Esophagus (tissue), 2 donors: ENCODE measurements at regions not wholly inside any gene's neighbourhood (a gene's known extent, or its start where the extent isn't known, plus 50 kb on each side); places are given as distances from the start of the nearest gene placed in this dataset.

Source experiments
- H3K27ac ChIP-seq, 2 donors: one replicate each; pipeline ENCODE4 v1.5.1; 2013; ENCODE audit warnings: low read depth in 2 of 2, mild to moderate bottlenecking in 2 of 2, inconsistent platforms in 1 of 2, low read length in 1 of 2, moderate library complexity in 1 of 2
- H3K27me3 ChIP-seq, 2 donors: one replicate each; pipeline ENCODE4 v1.6.1; 2013; ENCODE audit warnings: low read length in 2 of 2, control low read depth in 1 of 2, mild to moderate bottlenecking in 1 of 2; ENCODE audit not compliant: insufficient read depth in 2 of 2, control insufficient read depth in 1 of 2
- H3K36me3 ChIP-seq, 2 donors: one replicate each; pipeline ENCODE4 v1.6.1; 2013; ENCODE audit warnings: low read length in 1 of 2; ENCODE audit not compliant: control insufficient read depth in 2 of 2, insufficient read depth in 2 of 2
- H3K4me1 ChIP-seq, 2 donors: one replicate each; pipeline ENCODE4 v1.6.1; 2013; ENCODE audit warnings: low read length in 1 of 2; ENCODE audit not compliant: control insufficient read depth in 2 of 2, insufficient read depth in 2 of 2
- H3K4me3 ChIP-seq, 2 donors: one replicate each; pipeline ENCODE4 v1.5.1; 2013; ENCODE audit warnings: low read length in 2 of 2, mild to moderate bottlenecking in 2 of 2, low read depth in 1 of 2, moderate library complexity in 1 of 2
- H3K9me3 ChIP-seq, 2 donors: one replicate each; pipeline ENCODE4 v1.6.1; 2013; ENCODE audit warnings: mild to moderate bottlenecking in 2 of 2, low read depth in 1 of 2, low read length in 1 of 2, moderate library complexity in 1 of 2; ENCODE audit not compliant: control insufficient read depth in 2 of 2, insufficient read depth in 1 of 2
- WGBS, 2 donors: extraction: QIAGEN DNeasy Blood & Tissue Kit; methylation state at CpG; one replicate each; pipeline ENCODE4 v1.1.7; 2013; 5-methylcytosine and 5-hydroxymethylcytosine counted together
- donor health status: healthy with polysubstance abuse.
- donor health status: Bipolar disorder and iron deficiency.

- H3K4me1 ChIP-seq = no peaks in the 10 kb centered on the region
- WGBS, 2 donors = 50 to 52% methylated on average over 7 of the region's 7 CpGs
- no peaks in the 10 kb centered on the region for H3K36me3 ChIP-seq
- no peaks in the 10 kb centered on the region for H3K27me3 ChIP-seq
- peaks cover 0 to 5% of the 10 kb centered on the region in 2 donors for H3K9me3 ChIP-seq
- no peak overlapping the region for H3K27ac ChIP-seq
- H3K4me3 ChIP-seq = no peak overlapping the region
Measured at GRCh38 chr22:49426098-49426497, 401.6 kb downstream of the BRD1 start.

GRCh38 chr22:49425356-49425755 lies 402.3 kb downstream of the BRD1 start:
- no peak overlapping the region for H3K4me3 ChIP-seq
- no peaks in the 10 kb centered on the region for H3K27me3 ChIP-seq
- H3K36me3 ChIP-seq = no peaks in the 10 kb centered on the region
- H3K9me3 ChIP-seq = peaks cover 0 to 10% of the 10 kb centered on the region in 2 donors
- no peaks in the 10 kb centered on the region for H3K4me1 ChIP-seq
- 49 to 55% methylated on average over 14 of the region's 14 CpGs for WGBS, 2 donors
- no peak overlapping the region for H3K27ac ChIP-seq

DNA sequence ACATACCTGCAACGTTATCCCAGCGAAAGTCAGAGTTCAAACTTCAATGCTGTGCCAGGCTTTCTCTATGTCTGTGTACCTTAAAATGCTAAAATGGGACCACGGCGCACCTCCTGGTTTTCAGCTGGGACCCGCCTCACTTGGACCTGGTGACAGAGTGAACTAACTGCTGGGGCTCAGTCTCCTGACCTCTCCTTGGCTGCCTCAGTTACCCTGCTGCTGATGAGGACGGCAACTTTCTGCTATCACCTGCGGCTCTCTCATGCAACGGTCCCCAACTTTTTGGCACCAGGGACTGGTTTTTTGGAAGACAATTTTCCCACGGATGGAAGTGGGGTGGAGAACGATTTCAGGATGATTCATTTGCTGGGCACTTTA lies 402.8 kb downstream of the BRD1 start:
- Histone ChIP-seq H3K27me3 (no peaks in the 10 kb centered on the region), H3K4me1 (no peaks in the 10 kb centered on the region), H3K36me3 (no peaks in the 10 kb centered on the region), H3K9me3 (peaks cover 0 to 10% of the 10 kb centered on the region in 2 donors), H3K4me3 (no peak overlapping the region), H3K27ac (no peak overlapping the region)
- 79 to 80% methylated on average over 10 of the region's 10 CpGs for WGBS, 2 donors

DNA sequence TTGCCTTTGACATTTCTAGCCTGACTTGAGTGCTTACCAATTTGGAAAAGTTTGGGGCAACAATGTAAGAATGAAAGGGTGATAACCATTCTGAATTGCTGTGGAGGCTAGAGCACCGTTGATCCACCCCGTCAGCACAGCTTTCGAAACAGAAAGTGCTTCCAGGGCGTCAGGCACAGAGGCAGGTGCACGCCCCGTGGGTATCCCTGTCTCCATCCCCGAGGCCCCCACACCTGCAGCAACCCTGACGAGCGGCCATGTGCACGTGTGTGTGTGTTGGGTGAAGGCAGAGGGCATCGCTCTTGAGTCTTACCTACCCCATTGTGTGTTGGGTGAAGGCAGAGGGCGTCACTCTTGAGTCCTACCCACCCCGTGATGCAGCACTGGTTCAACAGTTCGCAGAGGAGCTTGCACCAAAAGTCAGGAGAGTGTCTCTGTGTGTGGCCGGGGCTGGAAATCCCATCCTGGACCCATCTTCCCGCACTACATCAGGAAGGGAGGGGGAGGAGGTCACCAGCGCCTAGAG lies 404.5 kb downstream of the BRD1 start:
- peaks cover 0 to 17% of the 10 kb centered on the region in 2 donors for H3K9me3 ChIP-seq
- no peaks in the 10 kb centered on the region for H3K4me1 ChIP-seq
- no peaks in the 10 kb centered on the region for H3K36me3 ChIP-seq
- no peak overlapping the region for H3K27ac ChIP-seq
- H3K4me3 ChIP-seq = no peak overlapping the region
- no peaks in the 10 kb centered on the region for H3K27me3 ChIP-seq
- 74 to 86% methylated on average over 17 of the region's 17 CpGs for WGBS, 2 donors

DNA sequence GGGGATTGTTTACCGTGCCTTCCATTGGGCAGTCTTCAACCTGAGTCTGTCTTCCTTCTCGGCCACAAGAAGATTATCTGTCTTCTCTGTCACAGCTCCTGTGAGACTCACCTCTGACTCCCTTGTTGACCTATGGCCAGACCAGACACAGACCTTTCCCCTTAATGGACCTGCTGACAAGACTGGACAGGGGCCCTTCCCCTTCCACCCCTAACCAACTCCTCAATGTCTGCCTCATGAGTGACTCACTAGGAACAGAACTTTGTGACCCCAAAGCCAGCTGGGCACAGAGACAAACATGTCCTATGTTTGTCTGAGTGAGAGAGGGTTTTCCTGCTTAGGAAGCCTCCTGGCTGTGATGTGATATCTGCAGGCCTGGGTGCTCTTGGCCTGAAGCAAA lies 405.0 kb downstream of the BRD1 start:
- H3K4me1 ChIP-seq = no peaks in the 10 kb centered on the region
- H3K36me3 ChIP-seq = no peaks in the 10 kb centered on the region
- 27 to 43% methylated on average over 2 of the region's 2 CpGs for WGBS, 2 donors
- H3K27me3 ChIP-seq = no peaks in the 10 kb centered on the region
- H3K9me3 ChIP-seq = peaks cover 0 to 17% of the 10 kb centered on the region in 2 donors
- H3K4me3 ChIP-seq = no peak overlapping the region
- H3K27ac ChIP-seq = no peak overlapping the region

- Histone ChIP-seq H3K27ac (no peak overlapping the region), H3K4me1 (no peaks in the 10 kb centered on the region), H3K36me3 (no peaks in the 10 kb centered on the region), H3K4me3 (no peak overlapping the region), H3K27me3 (no peaks in the 10 kb centered on the region), H3K9me3 (peaks cover 0 to 13% of the 10 kb centered on the region in 2 donors)
- 83 to 85% methylated on average over 13 of the region's 13 CpGs for WGBS, 2 donors
Measured at GRCh38 chr22:49420651-49421050, 407.0 kb downstream of the BRD1 start.

DNA sequence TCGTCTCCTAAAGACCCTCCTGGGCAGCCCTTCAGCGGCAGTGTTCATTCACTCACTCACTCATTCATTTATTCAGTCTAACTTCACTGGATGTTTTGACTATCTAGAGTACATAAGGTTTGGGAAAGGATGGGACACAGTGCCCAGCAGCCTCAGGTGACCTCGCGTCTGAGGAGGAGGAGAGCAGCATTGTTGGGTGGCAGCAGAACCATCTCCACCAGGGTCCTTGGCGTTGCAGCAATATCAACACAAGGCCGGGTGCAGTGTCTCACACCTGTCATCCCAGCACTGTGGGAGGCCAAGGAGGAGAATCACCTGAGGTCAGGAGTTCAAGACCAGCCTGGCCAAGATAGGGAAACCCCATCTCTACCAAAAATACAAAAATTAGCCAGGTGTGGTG lies 408.0 kb downstream of the BRD1 start:
- no peaks in the 10 kb centered on the region for H3K27me3 ChIP-seq
- H3K27ac ChIP-seq = no peak overlapping the region
- 88% methylated on average over 6 of the region's 6 CpGs for WGBS, 2 donors
- no peaks in the 10 kb centered on the region for H3K4me1 ChIP-seq
- no peak overlapping the region for H3K4me3 ChIP-seq
- peaks cover 0 to 13% of the 10 kb centered on the region in 2 donors for H3K9me3 ChIP-seq
- no peaks in the 10 kb centered on the region for H3K36me3 ChIP-seq

DNA sequence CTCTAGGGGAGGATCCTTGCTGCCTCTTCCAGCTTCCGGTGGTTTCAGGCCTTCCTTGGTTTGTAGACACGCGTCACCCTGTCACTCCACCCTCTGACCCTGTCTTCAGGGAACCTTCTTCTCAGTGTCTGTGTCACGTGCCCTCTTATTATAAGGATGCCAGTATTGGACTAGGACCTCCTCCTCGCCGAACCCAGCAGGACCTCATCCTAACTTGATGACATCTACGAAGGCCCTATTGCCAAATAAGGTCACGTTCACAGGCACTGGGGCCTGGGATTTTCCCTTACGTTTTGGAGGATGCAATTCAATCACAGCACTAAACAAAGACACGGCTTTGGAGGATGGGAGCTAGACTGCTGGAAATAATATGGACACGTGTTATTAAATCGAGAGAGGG lies 408.7 kb downstream of the BRD1 start:
- Histone ChIP-seq H3K9me3 (peaks cover 0 to 13% of the 10 kb centered on the region in 2 donors), H3K4me3 (no peak overlapping the region), H3K36me3 (no peaks in the 10 kb centered on the region), H3K27me3 (no peaks in the 10 kb centered on the region), H3K27ac (no peak overlapping the region), H3K4me1 (no peaks in the 10 kb centered on the region)
- WGBS, 2 donors = 82 to 83% methylated on average over 12 of the region's 12 CpGs

GRCh38 chr22:49418341-49418894 lies 409.3 kb downstream of the BRD1 start:
- no peaks in the 10 kb centered on the region for H3K36me3 ChIP-seq
- no peak overlapping the region for H3K27ac ChIP-seq
- no peaks in the 10 kb centered on the region for H3K27me3 ChIP-seq
- WGBS, 2 donors = 85 to 87% methylated on average over 39 of the region's 39 CpGs
- H3K4me1 ChIP-seq = no peaks in the 10 kb centered on the region
- H3K9me3 ChIP-seq = peaks cover 0 to 13% of the 10 kb centered on the region in 2 donors
- no peak overlapping the region for H3K4me3 ChIP-seq

GRCh38 chr22:49417833-49418232 lies 409.8 kb downstream of the BRD1 start:
- Histone ChIP-seq H3K36me3 (no peaks in the 10 kb centered on the region), H3K27ac (no peak overlapping the region), H3K4me1 (no peaks in the 10 kb centered on the region), H3K9me3 (peaks cover 0 to 13% of the 10 kb centered on the region in 2 donors), H3K4me3 (no peak overlapping the region), H3K27me3 (no peaks in the 10 kb centered on the region)
- 88% methylated on average over 13 of the region's 13 CpGs for WGBS, 2 donors
